ENCODE measurements at regions not wholly inside any gene's neighbourhood (a gene's known extent, or its start where the extent isn't known, plus 50 kb on each side); places are given as distances from the start of the nearest gene placed in this dataset.

DNA sequence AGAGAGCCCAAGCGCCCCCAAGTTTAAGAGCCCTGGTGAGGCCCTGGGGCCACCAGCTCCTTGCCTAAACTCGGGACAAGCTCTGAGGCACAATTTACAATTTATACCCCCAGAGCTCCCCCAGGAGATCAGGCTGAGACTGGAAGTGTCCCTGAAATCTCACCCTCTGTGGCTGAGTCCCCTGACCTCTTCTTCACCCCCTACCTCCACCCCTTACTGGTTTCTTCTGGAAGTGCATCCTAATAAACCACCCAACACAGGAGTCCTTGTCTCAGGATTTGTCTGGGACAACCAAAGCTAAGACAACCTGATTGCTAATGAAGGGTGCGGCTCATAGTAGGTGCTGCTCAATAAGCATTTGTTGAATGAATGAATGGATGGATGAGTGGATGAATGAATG lies 206.4 kb downstream of the BCL11B start:
- DNase-seq, result no peak

DNA sequence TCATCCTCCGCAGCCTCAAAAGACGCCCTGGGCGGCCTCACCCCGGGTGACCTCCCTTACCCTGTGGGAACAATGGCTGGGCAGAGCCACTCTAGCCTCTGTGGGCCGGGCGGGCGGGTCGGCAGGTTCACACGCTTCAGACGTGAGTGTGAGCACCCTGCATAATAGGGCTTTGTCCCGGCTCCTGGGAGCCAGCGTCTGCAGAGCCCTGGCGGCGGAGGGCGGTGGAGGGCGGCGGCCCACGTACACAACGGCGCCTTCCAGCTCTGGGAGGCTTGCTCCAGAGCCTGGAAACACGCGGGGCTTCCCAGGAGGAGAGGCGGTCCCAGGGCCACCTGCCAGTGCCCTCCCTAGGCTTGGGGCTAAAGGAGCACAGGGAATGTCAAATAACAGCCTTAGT lies 205.6 kb downstream of the BCL11B start:
- DNase-seq, result no peak

GRCh38 chr14:99067141-99067920 lies 204.7 kb downstream of the BCL11B start:
- no peak for DNase-seq

DNA sequence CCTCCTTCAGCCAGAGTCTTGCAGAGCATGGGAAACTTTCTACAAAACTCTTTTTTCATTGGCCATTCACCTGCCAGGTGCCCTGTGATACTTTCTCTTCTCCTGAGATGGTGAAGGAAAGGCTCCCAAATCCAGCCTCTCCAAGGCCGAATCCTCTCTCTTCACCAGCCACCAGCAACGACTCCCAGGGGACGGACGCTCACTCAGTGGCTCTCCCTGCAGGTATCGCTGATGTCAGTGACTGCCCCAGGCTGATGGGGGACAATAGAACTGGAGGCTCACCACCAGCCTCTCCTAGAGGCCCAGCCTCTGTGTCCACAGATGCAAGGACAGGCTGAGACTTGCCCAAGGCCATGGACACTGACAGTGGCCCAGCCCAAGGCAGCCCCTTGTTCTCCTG lies 204.1 kb downstream of the BCL11B start:
- DNase-seq, result no peak

- DNase-seq, result no peak
Observed at GRCh38 chr14:99069946-99070345, 202.1 kb downstream of the BCL11B start.

- DNase-seq, result no peak
Observed at GRCh38 chr14:99072433-99072832, 199.6 kb downstream of the BCL11B start.

DNA sequence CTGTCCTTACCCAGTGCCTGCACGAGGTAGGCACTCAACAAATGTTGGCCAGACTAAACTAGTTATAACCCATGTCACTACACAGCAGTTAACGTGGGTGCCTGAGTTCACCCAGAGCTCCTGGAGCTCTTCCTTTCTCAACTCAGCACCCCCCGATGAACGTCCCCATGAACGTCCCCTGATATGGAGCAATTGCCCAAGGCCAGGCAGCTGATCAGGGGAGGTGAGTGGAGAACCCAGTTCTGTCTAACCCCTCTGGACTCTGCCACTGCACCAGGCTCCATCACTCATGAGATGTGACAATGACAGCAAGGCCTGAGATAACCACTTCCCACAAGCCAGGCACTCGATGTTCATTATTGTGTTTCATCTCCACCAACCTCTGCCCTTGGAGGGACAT lies 199.0 kb downstream of the BCL11B start:
- no peak for DNase-seq

- no peak for DNase-seq
Observed at GRCh38 chr14:99073431-99073830, 198.6 kb downstream of the BCL11B start.

- no peak for DNase-seq
Observed at GRCh38 chr14:99075061-99075460, 196.9 kb downstream of the BCL11B start.

GRCh38 chr14:99075771-99076375 lies 196.1 kb downstream of the BCL11B start:
- no peak for DNase-seq

DNA sequence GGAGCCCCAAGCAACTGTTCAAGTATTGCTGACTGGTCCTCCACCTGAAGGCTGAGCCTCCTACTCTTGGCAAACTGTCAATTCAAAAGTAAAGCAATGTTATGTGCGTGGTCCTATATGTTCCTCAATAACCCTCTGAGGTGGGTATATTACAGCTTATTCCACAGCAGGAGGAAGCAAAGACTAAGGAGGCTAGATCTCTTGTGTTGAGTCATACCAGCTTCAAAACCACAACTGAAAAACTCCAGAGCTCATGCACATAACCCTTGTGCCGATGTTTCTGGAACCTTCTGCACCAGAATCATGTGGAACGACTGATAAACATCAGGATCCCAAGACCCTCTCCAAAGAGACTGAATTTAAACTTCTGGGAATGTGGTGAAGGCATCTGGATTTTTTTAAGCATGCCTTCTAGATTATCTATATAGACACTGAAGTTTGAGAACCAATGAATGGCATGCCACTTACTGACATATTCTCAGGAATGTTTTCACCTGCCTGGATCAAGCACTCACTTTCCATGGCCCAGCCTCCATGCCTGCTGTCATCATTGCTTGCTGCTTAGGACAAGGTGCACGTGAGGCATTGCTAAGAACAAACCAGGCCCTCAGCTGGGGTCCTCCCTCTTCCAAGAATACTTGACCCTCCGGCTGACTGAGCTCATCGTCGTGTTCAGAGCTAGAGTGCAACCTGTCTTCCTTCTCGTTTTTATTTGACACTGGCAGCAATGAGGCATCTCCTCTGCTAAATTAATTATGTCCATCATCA lies 194.7 kb downstream of the BCL11B start:
- no peak for DNase-seq

DNA sequence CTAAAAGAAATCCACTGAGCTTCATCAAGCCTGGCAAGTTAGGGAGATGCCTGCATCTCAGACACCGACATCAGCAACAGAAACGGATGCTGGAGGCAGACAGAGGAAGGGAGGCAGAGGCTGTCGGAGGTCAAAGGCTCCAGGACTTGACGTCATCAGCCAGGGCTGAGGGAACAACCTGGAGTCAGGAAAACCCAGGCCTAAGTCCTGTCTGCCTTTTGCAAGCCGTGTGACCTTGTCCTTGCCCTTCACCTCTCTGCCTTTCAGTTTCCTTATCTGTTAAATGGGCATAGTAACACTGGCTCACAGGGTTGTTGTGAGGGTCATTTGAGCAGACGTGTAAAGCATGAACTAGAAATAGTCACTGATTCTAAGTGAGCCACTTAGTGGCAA lies 194.2 kb downstream of the BCL11B start:
- no peak for DNase-seq

- no peak for DNase-seq
Observed at GRCh38 chr14:99078426-99078825, 193.6 kb downstream of the BCL11B start.

DNA sequence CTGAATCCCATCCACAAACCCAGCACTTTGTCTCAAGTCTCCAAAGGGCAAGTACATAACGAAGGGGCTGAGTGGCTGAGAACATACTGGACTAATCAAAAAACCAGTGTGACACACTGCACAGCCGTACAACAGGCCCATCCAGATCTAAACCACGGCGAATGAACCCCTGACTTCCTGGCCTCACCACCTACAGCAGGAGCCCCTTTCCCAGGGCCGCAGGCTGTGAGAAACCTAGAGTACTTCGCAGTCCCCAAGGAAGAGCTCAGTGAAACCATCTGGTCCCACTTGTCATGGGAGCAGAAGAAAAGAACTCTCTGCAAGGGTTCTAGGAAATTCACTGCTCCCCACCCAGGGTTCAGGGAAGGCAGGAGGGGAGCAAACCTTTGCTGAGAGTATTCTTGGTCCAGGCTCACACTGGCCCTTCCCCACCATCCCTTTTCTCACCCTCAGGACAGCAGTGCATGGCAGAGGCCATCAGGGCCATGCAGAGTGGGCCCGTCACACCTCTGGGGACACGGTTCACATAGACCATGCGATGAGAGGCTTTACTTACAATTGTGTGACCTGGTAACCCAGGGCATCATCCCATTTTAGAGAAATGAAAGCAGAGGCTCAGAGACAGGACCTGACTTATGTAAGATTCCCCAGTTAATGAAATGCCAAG lies 192.8 kb downstream of the BCL11B start:
- DNase-seq, result no peak

DNA sequence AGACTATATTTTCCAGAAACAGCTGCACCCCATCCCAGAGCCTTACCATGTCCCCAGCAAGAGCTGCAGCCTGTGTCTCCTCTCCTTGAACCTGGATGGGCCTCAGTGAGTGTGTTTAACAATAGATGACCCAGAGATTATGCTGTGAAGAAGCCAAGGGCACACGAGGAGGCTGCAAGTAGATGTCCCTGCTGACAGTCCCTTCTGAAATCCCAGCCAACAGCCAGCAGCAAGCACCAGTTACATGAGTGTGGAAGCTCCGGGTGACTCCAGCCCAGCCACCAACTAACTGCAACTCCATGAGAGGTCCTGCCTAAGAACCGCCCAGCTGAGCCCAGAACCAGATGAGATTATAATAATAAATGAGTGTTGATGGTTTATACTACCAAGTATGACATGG lies 191.7 kb downstream of the BCL11B start:
- DNase-seq, result no peak

GRCh38 chr14:99081156-99081765 lies 190.7 kb downstream of the BCL11B start:
- DNase-seq, result no peak

DNA sequence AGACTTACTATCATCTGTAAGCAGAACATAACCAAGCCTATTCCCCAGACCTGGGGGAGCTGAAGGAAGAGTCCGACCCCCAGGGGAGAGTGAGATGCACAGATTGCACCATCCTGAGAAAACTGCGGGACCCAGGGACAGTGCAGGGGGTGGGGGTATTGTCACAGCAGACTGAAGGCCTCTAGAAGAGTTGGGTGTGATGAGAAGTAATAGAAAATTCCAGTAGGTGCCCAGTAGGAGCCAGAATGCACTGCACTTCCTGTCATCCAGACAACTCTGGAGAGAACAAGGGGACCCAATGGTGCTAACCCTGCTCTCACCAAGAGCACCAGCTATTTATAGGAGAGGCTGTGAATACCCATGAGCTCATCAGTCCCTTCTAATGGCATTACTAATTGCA lies 190.1 kb downstream of the BCL11B start:
- no peak for DNase-seq

GRCh38 chr14:99093532-99094517 lies 178.2 kb downstream of the BCL11B start:
- DNase-seq, result no peak

DNA sequence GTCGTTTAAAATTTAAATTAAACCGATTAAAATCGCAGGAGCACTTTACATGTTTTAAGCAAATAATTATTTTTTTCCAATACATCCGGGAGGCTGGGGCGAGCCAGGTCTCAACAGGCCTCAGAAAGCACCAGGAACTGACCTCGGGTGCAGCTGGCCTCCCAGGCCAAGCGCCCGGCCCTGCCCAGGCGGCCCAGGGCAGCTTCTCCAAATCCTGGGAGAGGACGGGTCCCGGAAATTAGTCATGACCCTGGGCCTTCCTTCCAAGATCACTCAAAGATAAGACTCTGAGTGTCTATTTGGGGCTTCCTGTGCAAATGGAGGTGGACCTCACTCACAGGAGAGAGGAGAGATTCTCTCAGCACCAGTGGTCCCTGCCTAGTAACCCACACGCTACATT lies 177.1 kb downstream of the BCL11B start:
- no peak for DNase-seq

GRCh38 chr14:99095369-99095768 lies 176.6 kb downstream of the BCL11B start:
- no peak for DNase-seq

GRCh38 chr14:99098199-99098598 lies 173.8 kb downstream of the BCL11B start:
- DNase-seq, result no peak
